Endodermal cell (in vitro differentiated cells): ENCODE measurements at regions not wholly inside any gene's neighbourhood (a gene's known extent, or its start where the extent isn't known, plus 50 kb on each side); places are given as distances from the start of the nearest gene placed in this dataset.

Experiments
- DNase-seq: peaks from one replicate; pipeline ENCODE4 v3.0.0-alpha.2; 2017
- H3K27ac ChIP-seq: 2 replicates; pipeline ENCODE4 v1.5.1; 2013; ENCODE audit warnings: mild to moderate bottlenecking, low read depth, low read length, moderate library complexity
- H3K27me3 ChIP-seq: 2 replicates; pipeline ENCODE4 v1.6.1; 2013; ENCODE audit warnings: mild to moderate bottlenecking, low read length, moderate library complexity; ENCODE audit not compliant: insufficient read depth, control insufficient read depth, poor library complexity, severe bottlenecking
- H3K36me3 ChIP-seq: 2 replicates; pipeline ENCODE4 v1.7.0; 2013; ENCODE audit warnings: mild to moderate bottlenecking, low read length, moderate library complexity; ENCODE audit not compliant: control insufficient read depth, insufficient read depth
- H3K4me1 ChIP-seq: one replicate; pipeline ENCODE4 v1.7.0; 2013; ENCODE audit warnings: low read length; ENCODE audit not compliant: control insufficient read depth, insufficient read depth
- H3K4me3 ChIP-seq: 2 replicates; pipeline ENCODE4 v1.5.1; 2013; ENCODE audit warnings: mild to moderate bottlenecking, low read length, moderate library complexity
- H3K9ac ChIP-seq: 2 replicates; pipeline ENCODE4 v1.6.1; 2013; ENCODE audit warnings: mild to moderate bottlenecking, low read length, moderate library complexity; ENCODE audit not compliant: poor library complexity, severe bottlenecking; ENCODE audit errors: extremely low read depth
- H3K9me3 ChIP-seq: 2 replicates; pipeline ENCODE4 v1.6.1; 2013; ENCODE audit warnings: mild to moderate bottlenecking, low read length, moderate library complexity; ENCODE audit not compliant: control insufficient read depth
- H3K27ac Mint-ChIP-seq: 2 replicates; pipeline ENCODE4 v1.8.0; 2020; ENCODE audit warnings: mixed read lengths
- H3K27me3 Mint-ChIP-seq: 2 replicates; pipeline ENCODE4 v1.8.0; 2021; ENCODE audit warnings: mild to moderate bottlenecking, mixed read lengths; ENCODE audit not compliant: insufficient read depth
- H3K36me3 Mint-ChIP-seq: 2 replicates; pipeline ENCODE4 v1.8.0; 2020; ENCODE audit warnings: low read depth, mixed read lengths
- H3K4me1 Mint-ChIP-seq: 2 replicates; pipeline ENCODE4 v1.8.0; 2020; ENCODE audit warnings: mixed read lengths
- H3K4me3 Mint-ChIP-seq: 2 replicates; pipeline ENCODE4 v1.8.0; 2020; ENCODE audit warnings: mild to moderate bottlenecking, moderate library complexity, mixed read lengths
- H3K9me3 Mint-ChIP-seq: 2 replicates; pipeline ENCODE4 v1.8.0; 2020; ENCODE audit warnings: mild to moderate bottlenecking, mixed read lengths
- WGBS, 2 experiments: methylation state at CpG; one replicate each; pipeline versions ENCODE4 v1.1.5 to v1.1.7; 2013; ENCODE audit warnings: missing lambda C conversion rate in 2 of 2, mixed read lengths in 1 of 2; ENCODE audit not compliant: insufficient coverage in 1 of 2, insufficient read length in 1 of 2; 5-methylcytosine and 5-hydroxymethylcytosine counted together
- TF ChIP-seq, protein P1 (sequence below): fragments of 200-600 bp; sonication (generic); conservative IDR thresholded peaks from 2 replicates; pipeline ENCODE4 v1.5.0; 2021; ENCODE audit warnings: antibody characterized with exemption, mild to moderate bottlenecking

- Histone ChIP-seq H3K36me3 (no peaks in the 10 kb centered on the region), H3K27ac (no peak overlapping the region), H3K4me3 (no peak overlapping the region), H3K27me3 (peaks cover 18% of the 10 kb centered on the region), H3K9me3 (no peaks in the 10 kb centered on the region), H3K9ac (no peak overlapping the region), H3K4me1 (no peaks in the 10 kb centered on the region)
- no peaks in the 10 kb centered on the region for H3K9me3 Mint-ChIP-seq
- H3K27me3 Mint-ChIP-seq = peaks cover 17% of the 10 kb centered on the region
- H3K27ac Mint-ChIP-seq = no peak overlapping the region
- no peaks in the 10 kb centered on the region for H3K4me1 Mint-ChIP-seq
- WGBS, 2 experiments = 89 to 93% methylated on average over 1 of the region's 1 CpG
- no peak for DNase-seq
- H3K4me3 Mint-ChIP-seq = no peak overlapping the region
- no peaks in the 10 kb centered on the region for H3K36me3 Mint-ChIP-seq
- TF ChIP-seq, protein P1, sequence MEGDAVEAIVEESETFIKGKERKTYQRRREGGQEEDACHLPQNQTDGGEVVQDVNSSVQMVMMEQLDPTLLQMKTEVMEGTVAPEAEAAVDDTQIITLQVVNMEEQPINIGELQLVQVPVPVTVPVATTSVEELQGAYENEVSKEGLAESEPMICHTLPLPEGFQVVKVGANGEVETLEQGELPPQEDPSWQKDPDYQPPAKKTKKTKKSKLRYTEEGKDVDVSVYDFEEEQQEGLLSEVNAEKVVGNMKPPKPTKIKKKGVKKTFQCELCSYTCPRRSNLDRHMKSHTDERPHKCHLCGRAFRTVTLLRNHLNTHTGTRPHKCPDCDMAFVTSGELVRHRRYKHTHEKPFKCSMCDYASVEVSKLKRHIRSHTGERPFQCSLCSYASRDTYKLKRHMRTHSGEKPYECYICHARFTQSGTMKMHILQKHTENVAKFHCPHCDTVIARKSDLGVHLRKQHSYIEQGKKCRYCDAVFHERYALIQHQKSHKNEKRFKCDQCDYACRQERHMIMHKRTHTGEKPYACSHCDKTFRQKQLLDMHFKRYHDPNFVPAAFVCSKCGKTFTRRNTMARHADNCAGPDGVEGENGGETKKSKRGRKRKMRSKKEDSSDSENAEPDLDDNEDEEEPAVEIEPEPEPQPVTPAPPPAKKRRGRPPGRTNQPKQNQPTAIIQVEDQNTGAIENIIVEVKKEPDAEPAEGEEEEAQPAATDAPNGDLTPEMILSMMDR = no peak
Observed at GRCh38 chr4:152028131-152028530, 267.3 kb upstream of the GATB start.

DNA sequence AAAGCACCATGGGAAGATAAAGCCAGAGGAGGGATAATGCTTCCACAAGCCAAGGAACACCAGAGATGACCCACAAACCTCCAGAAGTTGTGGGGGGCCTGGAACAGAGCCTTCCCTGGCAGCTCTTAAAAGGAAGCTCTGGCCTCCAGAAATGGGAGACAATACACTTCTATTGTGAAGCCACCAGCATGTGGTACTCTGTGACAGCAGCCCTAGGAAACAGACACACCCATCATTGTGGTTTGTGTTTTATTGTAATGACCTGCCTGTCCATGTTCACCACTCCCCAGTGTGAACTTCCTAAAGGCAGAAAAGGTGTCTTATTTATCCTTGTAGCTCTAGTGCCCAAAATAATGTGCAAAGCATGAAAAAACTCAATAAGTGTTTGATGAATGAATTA, 264.1 kb upstream of the GATB start:
- DNase-seq = no peak
- Mint-ChIP-seq H3K4me3 (no peak overlapping the region), H3K4me1 (no peaks in the 10 kb centered on the region), H3K27me3 (peaks cover 28% of the 10 kb centered on the region), H3K36me3 (no peaks in the 10 kb centered on the region), H3K9me3 (no peaks in the 10 kb centered on the region), H3K27ac (no peak overlapping the region)
- TF ChIP-seq, protein P1 = no peak
- H3K9ac ChIP-seq = no peak overlapping the region
- no peaks in the 10 kb centered on the region for H3K36me3 ChIP-seq
- no peak overlapping the region for H3K27ac ChIP-seq
- H3K27me3 ChIP-seq = peaks cover 39% of the 10 kb centered on the region
- H3K9me3 ChIP-seq = no peaks in the 10 kb centered on the region
- no peak overlapping the region for H3K4me3 ChIP-seq
- no peaks in the 10 kb centered on the region for H3K4me1 ChIP-seq

DNA sequence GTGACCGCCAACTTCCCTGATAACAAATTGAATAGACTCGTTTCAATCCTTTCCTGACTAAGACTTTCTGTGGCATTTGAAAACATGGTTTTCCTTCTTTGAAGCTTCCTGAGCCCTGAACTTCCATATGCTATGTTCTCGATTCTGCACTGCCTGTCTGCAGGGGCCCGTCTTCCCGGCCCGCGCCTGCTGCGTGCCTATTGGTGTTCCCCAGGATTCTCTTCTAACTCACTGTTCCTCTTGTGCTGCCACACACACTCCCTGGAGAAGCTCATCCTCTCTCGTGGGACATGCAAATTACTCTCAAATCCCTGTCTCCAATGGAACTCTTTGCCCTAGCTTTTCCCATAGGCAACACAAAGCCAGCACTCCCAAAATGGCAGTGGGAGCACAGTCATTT, 262.9 kb upstream of the GATB start:
- H3K9me3 ChIP-seq = no peaks in the 10 kb centered on the region
- H3K27ac ChIP-seq = no peak overlapping the region
- Mint-ChIP-seq H3K4me1 (no peaks in the 10 kb centered on the region), H3K27ac (no peak overlapping the region), H3K4me3 (no peak overlapping the region), H3K9me3 (no peaks in the 10 kb centered on the region), H3K27me3 (peaks cover 25% of the 10 kb centered on the region), H3K36me3 (no peaks in the 10 kb centered on the region)
- WGBS, 2 experiments = 91% methylated on average over 8 to 9 of the region's 9 CpGs
- H3K4me3 ChIP-seq = no peak overlapping the region
- no peaks in the 10 kb centered on the region for H3K4me1 ChIP-seq
- TF ChIP-seq, protein P1 = no peak
- H3K27me3 ChIP-seq = peaks cover 37% of the 10 kb centered on the region
- no peak overlapping the region for H3K9ac ChIP-seq
- H3K36me3 ChIP-seq = no peaks in the 10 kb centered on the region
- no peak for DNase-seq
